SH-SY5Y (cell line): ENCODE measurements at regions not wholly inside any gene's neighbourhood (a gene's known extent, or its start where the extent isn't known, plus 50 kb on each side); places are given as distances from the start of the nearest gene placed in this dataset.

Experiments
- GATA2 ChIP-seq: IDR thresholded peaks from 2 replicates; pipeline ENCODE4 v1.6.1; 2011; ENCODE audit warnings: mild to moderate bottlenecking, low read depth, low read length
- GATA3 ChIP-seq: IDR thresholded peaks from 2 replicates; pipeline ENCODE4 v1.6.1; 2011; ENCODE audit warnings: low read depth, mild to moderate bottlenecking, low read length, moderate library complexity

DNA sequence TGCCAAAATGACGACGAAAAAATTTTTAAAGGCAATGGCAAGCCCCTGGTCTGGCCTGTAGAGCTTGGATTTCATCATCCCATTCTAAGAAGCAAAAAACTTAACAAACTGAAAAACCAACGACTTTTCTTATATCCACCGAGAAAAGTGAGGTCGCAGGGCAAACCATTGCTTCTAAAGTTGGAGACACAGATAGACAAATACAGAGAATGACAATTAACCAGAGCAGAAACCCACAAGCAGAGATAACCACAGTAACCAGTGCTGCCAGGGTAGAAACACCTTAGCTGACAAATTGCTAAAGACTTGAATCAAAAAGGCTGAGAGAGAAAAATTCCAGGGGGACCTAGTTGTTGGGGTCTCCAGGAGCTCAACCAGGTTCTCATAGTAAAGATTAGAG lies 386.5 kb upstream of the SGO1 start:
- TF ChIP-seq GATA3, result no peak
- no peak for TF ChIP-seq GATA2
